Colonic mucosa (tissue), 4 donors: ENCODE measurements at regions not wholly inside any gene's neighbourhood (a gene's known extent, or its start where the extent isn't known, plus 50 kb on each side); places are given as distances from the start of the nearest gene placed in this dataset.

ENCODE experiments used
- DNase-seq: peaks from one replicate; pipeline ENCODE4 v3.0.0-alpha.2; 2020
- H3K27ac ChIP-seq: fragments of 200-600 bp; one replicate; pipeline ENCODE4 v1.8.0; 2021
- H3K27me3 ChIP-seq: fragments of 200-600 bp; one replicate; pipeline ENCODE4 v1.8.0; 2021
- H3K36me3 ChIP-seq: fragments of 200-600 bp; one replicate; pipeline ENCODE4 v1.8.0; 2021
- H3K4me1 ChIP-seq: fragments of 200-600 bp; one replicate; pipeline ENCODE4 v1.8.0; 2021; ENCODE audit warnings: mild to moderate bottlenecking
- H3K4me3 ChIP-seq: fragments of 200-600 bp; one replicate; pipeline ENCODE4 v1.8.0; 2021
- H3K9ac ChIP-seq, 2 donors: one replicate each; pipeline ENCODE4 v1.7.0; 2013; ENCODE audit warnings: control low read depth in 2 of 2, low read depth in 2 of 2, low read length in 2 of 2
- H3K9me3 ChIP-seq: fragments of 200-600 bp; one replicate; pipeline ENCODE4 v1.8.0; 2021
- intact Hi-C: fragments of 100-400 bp; cut with DNase I; formaldehyde crosslinking; loops from one replicate; pipeline ENCODE4 v1.14.1; 2022
- TF ChIP-seq, protein P1 (sequence below): fragments of 200-600 bp; IDR thresholded peaks from one replicate; pipeline ENCODE4 v1.8.0; 2022; ENCODE audit warnings: antibody characterized with exemption, mild to moderate bottlenecking
- donor health status: healthy.
- donor health status: DM: no; HTN: no; CAD: no.
- donor health status: DM: no; HTN: no; CAD: no.

DNA sequence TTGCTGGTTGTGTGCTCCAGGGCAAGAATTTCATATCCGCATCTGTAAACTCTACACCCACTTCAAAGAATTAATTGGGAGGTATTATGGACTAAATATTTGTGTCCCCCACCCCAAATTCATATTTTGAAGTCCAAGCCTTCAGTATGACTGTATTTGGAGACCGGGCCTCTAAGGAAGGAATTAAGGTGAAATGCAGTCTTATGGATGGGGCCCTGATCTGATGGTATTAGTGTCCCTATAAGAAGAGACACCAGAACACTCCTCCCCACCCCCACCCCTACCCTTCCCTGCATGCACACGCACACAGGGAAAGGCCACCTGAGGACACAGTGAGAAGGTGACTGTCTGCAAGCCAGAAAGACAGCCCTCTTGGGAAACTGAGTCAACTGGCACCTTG is 332.4 kb downstream of the RPS6KC1 start:
- H3K9me3 ChIP-seq = no peaks in the 10 kb centered on the region
- no peak overlapping the region for H3K9ac ChIP-seq
- intact Hi-C loops = no loop called here

DNA sequence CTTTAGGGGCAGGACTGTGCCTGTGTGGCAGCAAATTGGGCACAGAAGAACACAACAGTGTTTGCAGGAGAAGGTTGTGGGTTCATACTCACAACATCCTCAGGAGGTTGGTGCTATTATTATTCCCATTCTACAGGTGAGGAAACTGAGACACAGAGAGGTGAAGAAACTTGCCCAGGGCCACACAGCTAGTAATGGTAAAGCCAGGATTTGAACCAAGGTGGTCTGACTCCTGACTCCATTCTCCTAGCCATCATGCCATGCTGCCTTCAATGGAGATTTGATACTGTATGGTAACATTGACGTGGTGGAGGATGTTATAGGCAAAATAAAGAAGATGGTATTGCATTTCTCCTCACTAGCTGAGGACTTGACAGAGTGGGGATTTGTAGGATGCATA is 334.2 kb downstream of the RPS6KC1 start:
- H3K36me3 ChIP-seq = no peaks in the 10 kb centered on the region
- H3K4me1 ChIP-seq = no peaks in the 10 kb centered on the region
- no peaks in the 10 kb centered on the region for H3K27me3 ChIP-seq
- H3K27ac ChIP-seq = no peak overlapping the region
- no peak overlapping the region for H3K9ac ChIP-seq
- H3K4me3 ChIP-seq = no peak overlapping the region
- intact Hi-C loops = no loop called here
- no peak for DNase-seq
- TF ChIP-seq, protein P1, sequence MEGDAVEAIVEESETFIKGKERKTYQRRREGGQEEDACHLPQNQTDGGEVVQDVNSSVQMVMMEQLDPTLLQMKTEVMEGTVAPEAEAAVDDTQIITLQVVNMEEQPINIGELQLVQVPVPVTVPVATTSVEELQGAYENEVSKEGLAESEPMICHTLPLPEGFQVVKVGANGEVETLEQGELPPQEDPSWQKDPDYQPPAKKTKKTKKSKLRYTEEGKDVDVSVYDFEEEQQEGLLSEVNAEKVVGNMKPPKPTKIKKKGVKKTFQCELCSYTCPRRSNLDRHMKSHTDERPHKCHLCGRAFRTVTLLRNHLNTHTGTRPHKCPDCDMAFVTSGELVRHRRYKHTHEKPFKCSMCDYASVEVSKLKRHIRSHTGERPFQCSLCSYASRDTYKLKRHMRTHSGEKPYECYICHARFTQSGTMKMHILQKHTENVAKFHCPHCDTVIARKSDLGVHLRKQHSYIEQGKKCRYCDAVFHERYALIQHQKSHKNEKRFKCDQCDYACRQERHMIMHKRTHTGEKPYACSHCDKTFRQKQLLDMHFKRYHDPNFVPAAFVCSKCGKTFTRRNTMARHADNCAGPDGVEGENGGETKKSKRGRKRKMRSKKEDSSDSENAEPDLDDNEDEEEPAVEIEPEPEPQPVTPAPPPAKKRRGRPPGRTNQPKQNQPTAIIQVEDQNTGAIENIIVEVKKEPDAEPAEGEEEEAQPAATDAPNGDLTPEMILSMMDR = no peak
- H3K9me3 ChIP-seq = no peaks in the 10 kb centered on the region

More for the DNA sequence above, 332.4 kb downstream of the RPS6KC1 start:
- DNase-seq = no peak
- Histone ChIP-seq H3K27me3 (no peaks in the 10 kb centered on the region), H3K4me3 (no peak overlapping the region), H3K27ac (no peak overlapping the region), H3K4me1 (no peaks in the 10 kb centered on the region), H3K36me3 (no peaks in the 10 kb centered on the region)
- TF ChIP-seq, protein P1 = no peak

DNA sequence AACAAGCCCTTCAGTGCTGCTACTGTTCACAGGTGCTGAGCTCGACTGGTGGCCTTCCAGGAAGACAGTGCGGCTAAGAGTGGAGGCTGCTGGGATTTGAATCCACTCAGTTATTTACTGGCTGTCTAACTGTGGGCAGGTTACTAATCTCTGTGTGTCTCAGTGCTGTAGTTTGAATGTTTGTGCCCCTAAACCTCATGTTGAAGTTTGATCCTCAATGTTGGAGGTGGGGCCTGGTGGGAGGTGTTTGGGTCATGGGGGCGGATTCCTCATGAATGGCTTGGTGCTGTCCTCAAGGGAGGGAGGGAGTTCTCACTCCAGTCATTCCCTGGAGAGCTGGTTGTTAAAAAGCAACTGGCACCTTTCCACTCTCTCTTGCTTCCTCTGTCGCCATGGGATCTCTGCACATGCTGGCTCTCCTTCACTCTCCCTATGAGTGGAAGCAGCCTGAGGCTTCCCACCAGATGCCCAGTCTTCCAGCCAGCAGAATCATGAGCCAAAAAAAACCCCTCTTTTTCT is 334.8 kb downstream of the RPS6KC1 start:
- no peak overlapping the region for H3K9ac ChIP-seq
- no peaks in the 10 kb centered on the region for H3K9me3 ChIP-seq
- H3K27me3 ChIP-seq = no peaks in the 10 kb centered on the region
- DNase-seq = no peak
- no peak overlapping the region for H3K4me3 ChIP-seq
- intact Hi-C loops = no loop called here
- no peaks in the 10 kb centered on the region for H3K4me1 ChIP-seq
- H3K27ac ChIP-seq = no peak overlapping the region
- TF ChIP-seq, protein P1 = no peak
- H3K36me3 ChIP-seq = no peaks in the 10 kb centered on the region

DNA sequence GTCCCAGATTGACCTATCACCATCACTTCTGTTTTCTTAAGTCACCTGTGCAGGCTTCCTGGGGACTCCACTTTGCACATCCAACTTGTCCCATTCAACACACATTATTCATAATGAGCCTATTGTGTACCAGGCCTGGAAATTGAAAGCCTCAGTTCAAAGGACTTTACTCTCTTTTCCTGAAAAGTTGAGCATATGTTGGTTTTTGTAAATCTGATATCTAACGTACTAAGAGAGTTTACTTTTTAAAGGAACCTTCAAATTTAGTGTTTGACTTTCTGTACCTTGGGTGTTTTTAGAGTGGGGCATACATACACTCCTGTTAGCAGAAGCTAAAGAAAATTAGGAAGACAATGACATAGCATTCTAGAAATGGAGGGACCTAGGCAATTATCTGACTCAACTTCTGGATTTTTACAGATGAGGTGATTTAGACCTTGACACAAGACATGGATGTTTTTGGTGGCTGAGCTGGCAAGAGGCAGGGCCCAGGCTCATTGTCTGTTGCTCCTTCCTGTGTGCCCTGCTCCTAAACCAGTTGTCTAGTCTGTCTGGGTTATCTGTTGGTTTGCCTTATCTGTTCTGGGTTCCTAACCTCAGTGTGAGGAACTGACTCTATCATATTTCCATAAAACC is 336.5 kb downstream of the RPS6KC1 start:
- Histone ChIP-seq H3K9ac (no peak overlapping the region), H3K9me3 (no peaks in the 10 kb centered on the region), H3K4me1 (no peaks in the 10 kb centered on the region), H3K27me3 (no peaks in the 10 kb centered on the region), H3K4me3 (no peak overlapping the region), H3K36me3 (no peaks in the 10 kb centered on the region), H3K27ac (no peak overlapping the region)
- no peak for DNase-seq
- TF ChIP-seq, protein P1 = no peak
- intact Hi-C loops = no loop called here

DNA sequence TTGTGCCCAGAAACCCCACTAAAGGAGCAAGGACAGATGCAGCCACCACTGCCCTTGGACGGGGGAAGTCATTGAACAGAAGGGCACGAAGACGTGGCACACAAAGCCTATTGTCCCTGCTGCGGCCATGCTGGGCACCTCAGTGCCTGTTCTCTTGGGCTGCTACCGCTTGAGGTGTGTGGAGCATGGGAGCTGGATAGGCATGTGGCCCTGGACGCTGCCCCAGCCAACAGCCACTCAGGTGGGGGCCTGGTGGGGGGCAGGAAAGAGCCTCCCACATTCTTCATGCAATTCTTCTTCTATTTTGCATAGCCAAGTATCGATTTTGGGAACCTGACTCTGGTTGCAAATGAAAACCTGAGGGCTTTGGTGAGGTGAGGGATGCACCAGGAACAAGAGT is 337.2 kb downstream of the RPS6KC1 start:
- H3K27me3 ChIP-seq = no peaks in the 10 kb centered on the region
- TF ChIP-seq, protein P1 = no peak
- no peaks in the 10 kb centered on the region for H3K9me3 ChIP-seq
- intact Hi-C loops = no loop called here
- no peak for DNase-seq
- no peak overlapping the region for H3K9ac ChIP-seq
- H3K27ac ChIP-seq = no peak overlapping the region
- H3K4me3 ChIP-seq = no peak overlapping the region
- H3K36me3 ChIP-seq = no peaks in the 10 kb centered on the region
- no peaks in the 10 kb centered on the region for H3K4me1 ChIP-seq
